SW480 (cell line): ENCODE measurements at regions not wholly inside any gene's neighbourhood (a gene's known extent, or its start where the extent isn't known, plus 50 kb on each side); places are given as distances from the start of the nearest gene placed in this dataset.

Experiments
- DNase-seq: peaks from one replicate; pipeline ENCODE4 v3.0.0-alpha.2; 2016; ENCODE audit warnings: low spot score

- no peak for DNase-seq
Observed at GRCh38 chr9:88757406-88758010, 222.5 kb downstream of the NXNL2 start.

GRCh38 chr9:88759364-88759763 lies 224.4 kb downstream of the NXNL2 start:
- DNase-seq: no peak

- DNase-seq: no peak
Observed at GRCh38 chr9:88766778-88767503, 224.3 kb upstream of the S1PR3 start.

GRCh38 chr9:88767504-88767790 lies 223.8 kb upstream of the S1PR3 start:
- no peak for DNase-seq

- no peak for DNase-seq
Observed at GRCh38 chr9:88772575-88772974, 218.7 kb upstream of the S1PR3 start.

- no peak for DNase-seq
Observed at GRCh38 chr9:88773126-88773525, 218.1 kb upstream of the S1PR3 start.

- DNase-seq: no peak
Observed at GRCh38 chr9:88773627-88774244, 217.5 kb upstream of the S1PR3 start.

- no peak for DNase-seq
Observed at GRCh38 chr9:88775037-88775471, 216.2 kb upstream of the S1PR3 start.

- no peak for DNase-seq
Observed at GRCh38 chr9:88775559-88775958, 215.7 kb upstream of the S1PR3 start.

- no peak for DNase-seq
Observed at GRCh38 chr9:88775966-88776365, 215.3 kb upstream of the S1PR3 start.

GRCh38 chr9:88776717-88777497 lies 214.4 kb upstream of the S1PR3 start:
- no peak for DNase-seq

- no peak for DNase-seq
Observed at GRCh38 chr9:88777498-88778312, 213.6 kb upstream of the S1PR3 start.

- DNase-seq: no peak
Observed at GRCh38 chr9:88781628-88782391, 209.5 kb upstream of the S1PR3 start.

GRCh38 chr9:88782931-88783710 lies 208.1 kb upstream of the S1PR3 start:
- no peak for DNase-seq

- no peak for DNase-seq
Observed at GRCh38 chr9:88783711-88784083, 207.6 kb upstream of the S1PR3 start.

- DNase-seq: no peak
Observed at GRCh38 chr9:88784960-88785359, 206.3 kb upstream of the S1PR3 start.

GRCh38 chr9:88786291-88787079 lies 204.8 kb upstream of the S1PR3 start:
- no peak for DNase-seq

- no peak for DNase-seq
Observed at GRCh38 chr9:88789785-88790184, 201.5 kb upstream of the S1PR3 start.

- DNase-seq: no peak
Observed at GRCh38 chr9:88791105-88791805, 200.0 kb upstream of the S1PR3 start.
